ENCODE measurements at regions not wholly inside any gene's neighbourhood (a gene's known extent, or its start where the extent isn't known, plus 50 kb on each side); places are given as distances from the start of the nearest gene placed in this dataset.

DNA sequence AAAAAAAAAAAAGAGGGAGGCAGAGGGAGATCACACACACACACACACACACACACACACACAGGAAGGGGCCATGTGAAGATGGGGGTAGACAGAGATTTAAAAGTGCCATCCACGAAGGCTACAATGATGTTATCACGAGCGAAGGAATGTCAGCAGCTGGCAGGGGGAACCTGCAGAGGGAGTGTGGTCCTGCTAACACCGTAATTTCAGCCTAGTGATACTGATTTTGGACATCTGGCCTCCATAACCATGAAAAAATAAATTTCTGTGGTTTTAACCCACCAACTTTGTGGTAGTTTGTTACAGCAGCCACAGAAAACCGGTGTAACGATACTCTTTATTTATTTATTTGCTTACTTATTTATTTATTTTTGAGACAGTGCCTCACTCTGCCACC is 76.0 kb downstream of the TMCO5A start:
- no peaks in the 10 kb centered on the region for H3F3A ChIP-seq (ENCODE audit: insufficient read depth, low read length, poor library complexity, severe bottlenecking)
- H3K9ac ChIP-seq (ENCODE audit: low read length): no peak overlapping the region
- no peaks in the 10 kb centered on the region for H3K36me3 ChIP-seq (ENCODE audit: insufficient read depth, low read length)
- H3K27me3 ChIP-seq (ENCODE audit: insufficient read depth, low read depth, low read length): no peaks in the 10 kb centered on the region
- H3K4me2 ChIP-seq (ENCODE audit: low read length): no peak overlapping the region
- no peak overlapping the region for H2AFZ ChIP-seq (ENCODE audit: low read depth, low read length)
- H4K20me1 ChIP-seq (ENCODE audit: insufficient read depth): no peaks in the 10 kb centered on the region
- TF ChIP-seq, protein P1, sequence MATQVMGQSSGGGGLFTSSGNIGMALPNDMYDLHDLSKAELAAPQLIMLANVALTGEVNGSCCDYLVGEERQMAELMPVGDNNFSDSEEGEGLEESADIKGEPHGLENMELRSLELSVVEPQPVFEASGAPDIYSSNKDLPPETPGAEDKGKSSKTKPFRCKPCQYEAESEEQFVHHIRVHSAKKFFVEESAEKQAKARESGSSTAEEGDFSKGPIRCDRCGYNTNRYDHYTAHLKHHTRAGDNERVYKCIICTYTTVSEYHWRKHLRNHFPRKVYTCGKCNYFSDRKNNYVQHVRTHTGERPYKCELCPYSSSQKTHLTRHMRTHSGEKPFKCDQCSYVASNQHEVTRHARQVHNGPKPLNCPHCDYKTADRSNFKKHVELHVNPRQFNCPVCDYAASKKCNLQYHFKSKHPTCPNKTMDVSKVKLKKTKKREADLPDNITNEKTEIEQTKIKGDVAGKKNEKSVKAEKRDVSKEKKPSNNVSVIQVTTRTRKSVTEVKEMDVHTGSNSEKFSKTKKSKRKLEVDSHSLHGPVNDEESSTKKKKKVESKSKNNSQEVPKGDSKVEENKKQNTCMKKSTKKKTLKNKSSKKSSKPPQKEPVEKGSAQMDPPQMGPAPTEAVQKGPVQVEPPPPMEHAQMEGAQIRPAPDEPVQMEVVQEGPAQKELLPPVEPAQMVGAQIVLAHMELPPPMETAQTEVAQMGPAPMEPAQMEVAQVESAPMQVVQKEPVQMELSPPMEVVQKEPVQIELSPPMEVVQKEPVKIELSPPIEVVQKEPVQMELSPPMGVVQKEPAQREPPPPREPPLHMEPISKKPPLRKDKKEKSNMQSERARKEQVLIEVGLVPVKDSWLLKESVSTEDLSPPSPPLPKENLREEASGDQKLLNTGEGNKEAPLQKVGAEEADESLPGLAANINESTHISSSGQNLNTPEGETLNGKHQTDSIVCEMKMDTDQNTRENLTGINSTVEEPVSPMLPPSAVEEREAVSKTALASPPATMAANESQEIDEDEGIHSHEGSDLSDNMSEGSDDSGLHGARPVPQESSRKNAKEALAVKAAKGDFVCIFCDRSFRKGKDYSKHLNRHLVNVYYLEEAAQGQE (IDR thresholded peaks at IDR 0.05; ENCODE audit: borderline replicate concordance): no peak
- no peak for TF ChIP-seq RAD21 (conservative IDR thresholded peaks at IDR 0.05)
- TF ChIP-seq, protein P2, sequence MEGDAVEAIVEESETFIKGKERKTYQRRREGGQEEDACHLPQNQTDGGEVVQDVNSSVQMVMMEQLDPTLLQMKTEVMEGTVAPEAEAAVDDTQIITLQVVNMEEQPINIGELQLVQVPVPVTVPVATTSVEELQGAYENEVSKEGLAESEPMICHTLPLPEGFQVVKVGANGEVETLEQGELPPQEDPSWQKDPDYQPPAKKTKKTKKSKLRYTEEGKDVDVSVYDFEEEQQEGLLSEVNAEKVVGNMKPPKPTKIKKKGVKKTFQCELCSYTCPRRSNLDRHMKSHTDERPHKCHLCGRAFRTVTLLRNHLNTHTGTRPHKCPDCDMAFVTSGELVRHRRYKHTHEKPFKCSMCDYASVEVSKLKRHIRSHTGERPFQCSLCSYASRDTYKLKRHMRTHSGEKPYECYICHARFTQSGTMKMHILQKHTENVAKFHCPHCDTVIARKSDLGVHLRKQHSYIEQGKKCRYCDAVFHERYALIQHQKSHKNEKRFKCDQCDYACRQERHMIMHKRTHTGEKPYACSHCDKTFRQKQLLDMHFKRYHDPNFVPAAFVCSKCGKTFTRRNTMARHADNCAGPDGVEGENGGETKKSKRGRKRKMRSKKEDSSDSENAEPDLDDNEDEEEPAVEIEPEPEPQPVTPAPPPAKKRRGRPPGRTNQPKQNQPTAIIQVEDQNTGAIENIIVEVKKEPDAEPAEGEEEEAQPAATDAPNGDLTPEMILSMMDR (IDR thresholded peaks at IDR 0.05; ENCODE audit: poor library complexity, severe bottlenecking): no peak
- TF ChIP-seq EP300 (conservative IDR thresholded peaks at IDR 0.05; ENCODE audit: poor library complexity, severe bottlenecking): no peak
- no peak for TF ChIP-seq TAF1 (IDR thresholded peaks at IDR 0.05; ENCODE audit: low read depth)
- no peak for TF ChIP-seq SMC3 (conservative IDR thresholded peaks at IDR 0.05; ENCODE audit: poor library complexity)
- TF ChIP-seq POLR2AphosphoS5 (IDR thresholded peaks at IDR 0.05): no peak
- TF ChIP-seq MXI1 (conservative IDR thresholded peaks at IDR 0.05; ENCODE audit: poor library complexity, severe bottlenecking): no peak
- TF ChIP-seq EZH2 (IDR thresholded peaks at IDR 0.05; ENCODE audit: borderline replicate concordance, insufficient read depth, low read length, poor library complexity, severe bottlenecking): no peak
- no peak overlapping the region for H3K27ac ChIP-seq (ENCODE audit: low read length)
- no peak overlapping the region for H3K4me3 ChIP-seq (ENCODE audit: low read length)
- H3K9me3 ChIP-seq (ENCODE audit: low read length): no peaks in the 10 kb centered on the region
- no peaks in the 10 kb centered on the region for H3K79me2 ChIP-seq (replicated peaks; ENCODE audit: insufficient read depth, low read length)
- H3K9me2 ChIP-seq (ENCODE audit: insufficient read depth, low read length): no peaks in the 10 kb centered on the region

DNA sequence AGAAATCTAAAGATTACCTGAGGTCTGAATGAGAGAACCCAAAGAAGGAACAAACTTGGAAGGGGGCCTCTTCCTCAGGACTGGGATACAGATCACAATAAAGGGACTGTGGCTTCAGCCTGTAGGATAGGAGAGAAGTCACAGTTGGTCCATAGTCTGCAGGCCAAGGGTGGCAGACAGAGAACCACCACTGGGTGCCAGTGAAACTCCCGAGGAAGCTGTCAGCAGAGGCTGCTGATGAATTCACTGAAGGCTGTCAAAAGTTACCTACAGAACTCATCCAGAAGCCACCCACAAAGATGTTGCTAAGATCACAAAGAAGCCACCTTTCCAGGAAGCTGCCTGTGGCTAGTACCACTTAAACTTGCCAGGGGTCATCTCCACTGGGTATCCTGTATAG is 78.5 kb downstream of the TMCO5A start:
- H3K4me2 ChIP-seq (ENCODE audit: low read length): no peak overlapping the region
- no peak overlapping the region for H3K27ac ChIP-seq (ENCODE audit: low read length)
- TF ChIP-seq RAD21 (conservative IDR thresholded peaks at IDR 0.05) (no peak), EP300 (conservative IDR thresholded peaks at IDR 0.05; ENCODE audit: poor library complexity, severe bottlenecking) (no peak), EZH2 (IDR thresholded peaks at IDR 0.05; ENCODE audit: borderline replicate concordance, insufficient read depth, low read length, poor library complexity, severe bottlenecking) (no peak), TAF1 (IDR thresholded peaks at IDR 0.05; ENCODE audit: low read depth) (no peak), MXI1 (conservative IDR thresholded peaks at IDR 0.05; ENCODE audit: poor library complexity, severe bottlenecking) (no peak), SMC3 (conservative IDR thresholded peaks at IDR 0.05; ENCODE audit: poor library complexity) (no peak), POLR2AphosphoS5 (IDR thresholded peaks at IDR 0.05) (no peak)
- TF ChIP-seq, protein P1 (IDR thresholded peaks at IDR 0.05; ENCODE audit: borderline replicate concordance): no peak
- TF ChIP-seq, protein P2 (IDR thresholded peaks at IDR 0.05; ENCODE audit: poor library complexity, severe bottlenecking): no peak
- H3F3A ChIP-seq (ENCODE audit: insufficient read depth, low read length, poor library complexity, severe bottlenecking): no peaks in the 10 kb centered on the region
- no peak overlapping the region for H2AFZ ChIP-seq (ENCODE audit: low read depth, low read length)
- no peaks in the 10 kb centered on the region for H3K9me2 ChIP-seq (ENCODE audit: insufficient read depth, low read length)
- no peaks in the 10 kb centered on the region for H3K79me2 ChIP-seq (replicated peaks; ENCODE audit: insufficient read depth, low read length)
- H3K9ac ChIP-seq (ENCODE audit: low read length): no peak overlapping the region
- no peaks in the 10 kb centered on the region for H3K36me3 ChIP-seq (ENCODE audit: insufficient read depth, low read length)
- no peaks in the 10 kb centered on the region for H4K20me1 ChIP-seq (ENCODE audit: insufficient read depth)
- no peak overlapping the region for H3K4me3 ChIP-seq (ENCODE audit: low read length)
- no peaks in the 10 kb centered on the region for H3K27me3 ChIP-seq (ENCODE audit: insufficient read depth, low read depth, low read length)
- no peaks in the 10 kb centered on the region for H3K9me3 ChIP-seq (ENCODE audit: low read length)

Measured in neural cell (in vitro differentiated cells).